Body of pancreas (tissue), 4 donors: ENCODE measurements at regions not wholly inside any gene's neighbourhood (a gene's known extent, or its start where the extent isn't known, plus 50 kb on each side); places are given as distances from the start of the nearest gene placed in this dataset.

ENCODE experiments used
- ATAC-seq: fragments of 150-250 bp; one replicate; pipeline ENCODE4 v1.9.1; 2016
- DNase-seq, 4 donors: peaks; one replicate each; pipeline ENCODE4 v3.0.0-alpha.2; 2019
- H3K27ac ChIP-seq, 4 donors: fragments of 200-600 bp; sonication (generic); 1 replicate in 3 of 4; 2 replicates in 1 of 4; pipeline versions ENCODE4 v1.5.1 to v1.6.1; 2016 to 2019; ENCODE audit warnings: mild to moderate bottlenecking in 1 of 4, mixed read lengths in 1 of 4, moderate library complexity in 1 of 4
- H3K27me3 ChIP-seq, 2 donors: fragments of 200-600 bp; sonication (generic); one replicate each; pipeline ENCODE4 v1.6.0; 2016; ENCODE audit warnings: mild to moderate bottlenecking in 1 of 2
- H3K36me3 ChIP-seq, 2 donors: fragments of 200-600 bp; sonication (generic); replicated peaks in 1 of 2; 2 replicates each; pipeline ENCODE4 v1.5.1; 2016; ENCODE audit warnings: low read depth in 2 of 2; ENCODE audit not compliant: insufficient read depth in 1 of 2
- H3K4me1 ChIP-seq: fragments of 200-600 bp; sonication (generic); one replicate; pipeline ENCODE4 v1.6.0; 2016
- H3K4me3 ChIP-seq, 2 donors: fragments of 200-600 bp; sonication (generic); 1 replicate in 1 of 2; 2 replicates in 1 of 2; pipeline ENCODE4 v1.5.1; 2016 to 2019
- H3K9me3 ChIP-seq, 3 donors: fragments of 200-600 bp; sonication (generic); 1 replicate in 2 of 3; 2 replicates in 1 of 3; pipeline ENCODE4 v1.5.1; 2016
- POLR2A ChIP-seq, 3 donors: fragments of 450-650 bp; IDR thresholded peaks; one replicate each; pipeline ENCODE4 v1.6.1; 2016; ENCODE audit warnings: antibody characterized with exemption in 3 of 3, mild to moderate bottlenecking in 2 of 3
- WGBS, 2 donors: methylation state at CpG; one replicate each; pipeline ENCODE4 v1.1.5; 2017; 5-methylcytosine and 5-hydroxymethylcytosine counted together
- intact Hi-C: fragments of 100-400 bp; cut with DNase I; formaldehyde crosslinking; loops from one replicate; pipeline ENCODE4 v1.15.1; 2023
- TF ChIP-seq, protein P1 (sequence below), 7 experiments: fragments of 450-650 bp in 4 of 7; fragments of 200-600 bp in 3 of 7; sonication (generic) in 3 of 7; IDR thresholded peaks; one replicate each; pipeline ENCODE4 v1.5.1; 2016 to 2019; ENCODE audit warnings: antibody characterized with exemption in 7 of 7

DNA sequence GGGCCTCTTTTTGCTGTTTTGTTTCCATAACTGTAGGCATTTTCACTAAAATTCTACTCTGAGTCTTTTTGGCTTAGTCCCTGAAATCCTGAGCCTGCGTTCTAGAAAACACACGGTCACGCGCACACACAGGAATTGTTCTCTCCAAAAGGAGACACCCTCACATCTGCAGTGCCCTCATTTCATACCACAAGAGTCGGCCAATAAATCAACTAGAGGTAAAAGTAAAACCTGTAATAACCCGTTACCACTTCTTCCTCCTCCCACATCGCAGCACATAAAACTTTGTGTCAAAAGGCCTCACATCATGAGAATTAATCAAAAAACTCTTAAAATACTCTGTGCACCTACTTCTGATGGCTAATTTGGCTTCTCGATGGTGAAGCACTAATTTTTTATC, 133.3 kb upstream of the MGMT start:
- Histone ChIP-seq H3K27me3 (no peaks in the 10 kb centered on the region), H3K4me3 (no peak overlapping the region), H3K9me3 (no peaks in the 10 kb centered on the region), H3K27ac (no peak overlapping the region), H3K4me1 (no peaks in the 10 kb centered on the region), H3K36me3 (no peaks in the 10 kb centered on the region)
- intact Hi-C loops = no loop called here
- TF ChIP-seq, protein P1, sequence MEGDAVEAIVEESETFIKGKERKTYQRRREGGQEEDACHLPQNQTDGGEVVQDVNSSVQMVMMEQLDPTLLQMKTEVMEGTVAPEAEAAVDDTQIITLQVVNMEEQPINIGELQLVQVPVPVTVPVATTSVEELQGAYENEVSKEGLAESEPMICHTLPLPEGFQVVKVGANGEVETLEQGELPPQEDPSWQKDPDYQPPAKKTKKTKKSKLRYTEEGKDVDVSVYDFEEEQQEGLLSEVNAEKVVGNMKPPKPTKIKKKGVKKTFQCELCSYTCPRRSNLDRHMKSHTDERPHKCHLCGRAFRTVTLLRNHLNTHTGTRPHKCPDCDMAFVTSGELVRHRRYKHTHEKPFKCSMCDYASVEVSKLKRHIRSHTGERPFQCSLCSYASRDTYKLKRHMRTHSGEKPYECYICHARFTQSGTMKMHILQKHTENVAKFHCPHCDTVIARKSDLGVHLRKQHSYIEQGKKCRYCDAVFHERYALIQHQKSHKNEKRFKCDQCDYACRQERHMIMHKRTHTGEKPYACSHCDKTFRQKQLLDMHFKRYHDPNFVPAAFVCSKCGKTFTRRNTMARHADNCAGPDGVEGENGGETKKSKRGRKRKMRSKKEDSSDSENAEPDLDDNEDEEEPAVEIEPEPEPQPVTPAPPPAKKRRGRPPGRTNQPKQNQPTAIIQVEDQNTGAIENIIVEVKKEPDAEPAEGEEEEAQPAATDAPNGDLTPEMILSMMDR (IDR thresholded peaks at IDR 0.05) = no peak
- no peak for TF ChIP-seq POLR2A (IDR thresholded peaks at IDR 0.05)
- WGBS, 2 donors = 56 to 76% methylated on average over 8 of the region's 8 CpGs
- ATAC-seq = no peak
- no peak for DNase-seq

DNA sequence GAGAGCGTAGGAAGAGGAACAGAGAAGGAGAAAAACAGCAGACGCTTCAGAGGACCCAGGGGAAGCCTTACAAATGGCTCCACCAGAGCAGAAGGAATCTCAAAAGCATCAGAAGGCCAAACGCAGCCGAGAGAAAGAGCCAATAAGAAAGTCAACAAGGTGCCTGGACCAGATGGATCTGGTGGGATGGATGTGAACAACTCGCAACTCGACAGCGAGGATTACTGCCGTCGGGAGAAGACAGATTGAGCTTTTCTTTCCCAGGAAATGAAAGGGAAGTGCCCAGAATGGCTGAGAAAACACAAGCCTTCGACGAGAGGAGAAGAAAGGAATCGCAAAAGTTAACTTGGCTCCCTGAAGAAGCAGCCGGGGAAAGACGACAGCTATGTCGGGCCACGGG, 132.8 kb upstream of the MGMT start:
- 56 to 67% methylated on average over 16 of the region's 16 CpGs for WGBS, 2 donors
- TF ChIP-seq, protein P1 (IDR thresholded peaks at IDR 0.05) = no peak
- TF ChIP-seq POLR2A (IDR thresholded peaks at IDR 0.05) = no peak
- Histone ChIP-seq H3K27ac (no peak overlapping the region), H3K27me3 (no peaks in the 10 kb centered on the region), H3K4me3 (no peak overlapping the region), H3K36me3 (no peaks in the 10 kb centered on the region), H3K9me3 (no peaks in the 10 kb centered on the region), H3K4me1 (no peaks in the 10 kb centered on the region)
- DNase-seq = no peak
- intact Hi-C loops = no loop called here
- no peak for ATAC-seq

DNA sequence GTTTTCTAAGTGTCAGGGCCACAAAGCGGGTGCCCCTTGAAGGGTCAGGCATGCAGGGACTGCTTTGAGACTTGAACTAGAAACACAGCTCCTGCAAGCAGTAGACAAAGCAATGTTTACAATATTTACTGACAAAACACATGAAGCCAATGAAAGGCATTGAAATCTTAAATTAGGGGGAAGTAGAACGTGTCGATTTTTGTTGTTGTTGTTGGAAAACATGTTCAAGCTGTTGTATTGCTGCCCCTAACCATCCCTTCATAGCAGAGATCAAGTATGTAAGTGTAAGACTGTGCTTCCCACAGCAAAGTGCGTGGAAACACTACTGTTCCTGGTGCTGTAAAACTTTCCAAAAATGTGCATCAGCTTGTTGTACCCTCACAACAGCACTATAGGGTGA, 131.6 kb upstream of the MGMT start:
- ATAC-seq (no peak), DNase-seq (no peak)
- Histone ChIP-seq H3K4me3 (no peak overlapping the region), H3K27me3 (no peaks in the 10 kb centered on the region), H3K4me1 (no peaks in the 10 kb centered on the region), H3K27ac (no peak overlapping the region), H3K36me3 (no peaks in the 10 kb centered on the region), H3K9me3 (no peaks in the 10 kb centered on the region)
- 63 to 75% methylated on average over 4 of the region's 4 CpGs for WGBS, 2 donors
- no peak for TF ChIP-seq POLR2A (IDR thresholded peaks at IDR 0.05)
- TF ChIP-seq, protein P1 (IDR thresholded peaks at IDR 0.05) = no peak
- intact Hi-C loops = no loop called here

DNA sequence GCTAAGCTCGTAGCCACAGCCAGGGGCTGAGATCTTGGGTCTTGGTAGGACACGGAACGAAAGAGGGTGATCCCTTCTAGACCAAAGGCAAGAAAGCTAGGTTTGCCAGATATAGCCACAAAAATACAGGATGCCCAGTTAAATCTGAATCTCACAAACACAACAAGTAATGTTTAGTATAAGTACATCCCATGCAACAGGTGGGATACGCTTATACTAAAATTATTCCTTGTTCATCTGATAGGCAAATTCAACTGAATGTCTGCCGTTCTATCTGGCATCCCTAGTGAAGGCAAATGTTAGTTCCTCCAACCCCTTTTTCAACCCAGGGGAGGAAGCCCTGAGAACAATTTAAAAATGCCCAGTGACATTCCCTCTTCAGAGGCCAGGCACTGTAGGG, 131.1 kb upstream of the MGMT start:
- DNase-seq (no peak), ATAC-seq (no peak)
- Histone ChIP-seq H3K4me3 (no peak overlapping the region), H3K4me1 (no peaks in the 10 kb centered on the region), H3K27ac (no peak overlapping the region), H3K27me3 (no peaks in the 10 kb centered on the region), H3K9me3 (no peaks in the 10 kb centered on the region), H3K36me3 (no peaks in the 10 kb centered on the region)
- TF ChIP-seq, protein P1 (IDR thresholded peaks at IDR 0.05) = no peak
- no peak for TF ChIP-seq POLR2A (IDR thresholded peaks at IDR 0.05)
- intact Hi-C loops = no loop called here
- WGBS, 2 donors = 76 to 85% methylated on average over 5 of the region's 5 CpGs

DNA sequence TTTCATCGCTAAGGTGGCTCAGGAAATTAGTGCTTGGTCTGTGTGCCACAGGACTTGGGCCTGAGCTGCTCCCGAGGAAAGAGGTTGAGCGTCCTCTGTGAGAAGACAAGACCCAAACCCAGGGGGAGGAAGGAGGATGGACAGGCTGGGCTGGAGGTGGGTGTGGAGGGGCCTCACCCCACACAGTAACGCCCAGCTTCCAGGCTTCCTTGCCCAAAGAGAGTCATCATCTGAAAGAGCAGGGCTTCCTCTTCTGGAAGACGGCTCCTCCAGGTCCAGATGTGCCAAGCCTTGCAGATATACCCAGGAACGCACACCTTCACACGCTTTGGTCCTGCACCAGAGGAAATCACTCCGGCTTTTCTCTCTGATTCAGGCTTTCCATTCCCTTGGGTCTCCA, 127.8 kb upstream of the MGMT start:
- no peak overlapping the region for H3K4me3 ChIP-seq
- H3K36me3 ChIP-seq = no peaks in the 10 kb centered on the region
- H3K9me3 ChIP-seq = no peaks in the 10 kb centered on the region
- DNase-seq = no peak
- H3K27me3 ChIP-seq = no peaks in the 10 kb centered on the region
- H3K27ac ChIP-seq = no peak overlapping the region
- WGBS, 2 donors = 80 to 84% methylated on average over 8 of the region's 8 CpGs
- no peak for ATAC-seq
- TF ChIP-seq, protein P1 (IDR thresholded peaks at IDR 0.05) = no peak
- TF ChIP-seq POLR2A (IDR thresholded peaks at IDR 0.05) = no peak
- intact Hi-C loops = no loop called here
- no peaks in the 10 kb centered on the region for H3K4me1 ChIP-seq
